ENCODE measurements at regions not wholly inside any gene's neighbourhood (a gene's known extent, or its start where the extent isn't known, plus 50 kb on each side); places are given as distances from the start of the nearest gene placed in this dataset.
A peak's percentile ranks its signal among the peaks of the same experiment; 100 is the strongest.
"Not testable (repeated sequence)": the region's sequence is repeated elsewhere in the genome, so short reads cannot be mapped to it uniquely, and the experiment has no call there.

- DNase-seq, result no peak
These were observed 116.8 kb downstream of the OR13A1 start for GRCh38 chr10:45198486-45199204.

- DNase-seq, result no peak
These were observed 116.1 kb downstream of the OR13A1 start for GRCh38 chr10:45199205-45199740.

GRCh38 chr10:45201271-45201670, 114.1 kb downstream of the OR13A1 start:
- no peak for DNase-seq

- DNase-seq, result no peak
These were observed 113.2 kb downstream of the OR13A1 start for GRCh38 chr10:45202242-45202641.

GRCh38 chr10:45204954-45205775, 110.2 kb downstream of the OR13A1 start:
- no peak for DNase-seq

GRCh38 chr10:45209888-45210287, 105.5 kb downstream of the OR13A1 start:
- no peak for DNase-seq

- DNase-seq, result no peak
These were observed 103.8 kb downstream of the OR13A1 start for GRCh38 chr10:45211576-45211975.

- DNase-seq, result no peak
These were observed 96.0 kb downstream of the OR13A1 start for GRCh38 chr10:45219416-45219815.

- DNase-seq, result no peak
These were observed 94.5 kb downstream of the OR13A1 start for GRCh38 chr10:45220931-45221330.

- no peak for DNase-seq
These were observed 91.1 kb downstream of the OR13A1 start for GRCh38 chr10:45224219-45224841.

GRCh38 chr10:45227042-45227441, 88.4 kb downstream of the OR13A1 start:
- DNase-seq, result no peak

GRCh38 chr10:45227456-45227855, 88.0 kb downstream of the OR13A1 start:
- no peak for DNase-seq

- DNase-seq, result no peak
These were observed 85.6 kb downstream of the OR13A1 start for GRCh38 chr10:45229823-45230222.

- DNase-seq, result not testable (repeated sequence)
These were observed 80.1 kb downstream of the OR13A1 start for GRCh38 chr10:45235260-45235769.

- no peak for DNase-seq
These were observed 79.6 kb downstream of the OR13A1 start for GRCh38 chr10:45235798-45236220.

- DNase-seq, result no peak
These were observed 76.5 kb downstream of the OR13A1 start for GRCh38 chr10:45238896-45239295.

GRCh38 chr10:45239642-45240041, 75.8 kb downstream of the OR13A1 start:
- no peak for DNase-seq

GRCh38 chr10:45241865-45242520, 73.4 kb downstream of the OR13A1 start:
- DNase-seq, result no peak

- DNase-seq, result no peak
These were observed 72.1 kb downstream of the OR13A1 start for GRCh38 chr10:45243261-45243660.

GRCh38 chr10:45246522-45246921, 68.9 kb downstream of the OR13A1 start:
- DNase-seq, result no peak

GRCh38 chr10:45249978-45250693, 65.3 kb downstream of the OR13A1 start:
- peak; percentile 56 for DNase-seq

- DNase-seq, result not testable (repeated sequence)
These were observed 64.7 kb downstream of the OR13A1 start for GRCh38 chr10:45250694-45251075.
